Epithelial cell of esophagus (primary cell): ENCODE measurements at regions not wholly inside any gene's neighbourhood (a gene's known extent, or its start where the extent isn't known, plus 50 kb on each side); places are given as distances from the start of the nearest gene placed in this dataset.
A peak's percentile ranks its signal among the peaks of the same experiment; 100 is the strongest.

ENCODE experiments used
- DNase-seq: peaks from one replicate; pipeline ENCODE4 v3.0.0; 2010; ENCODE audit warnings: low read depth
- H3K4me3 ChIP-seq: 2 replicates; pipeline ENCODE4 v1.5.1; 2011; ENCODE audit warnings: mild to moderate bottlenecking, low read length, control low read depth
- CTCF ChIP-seq: IDR thresholded peaks from 2 replicates; pipeline ENCODE4 v1.5.1; 2011; ENCODE audit warnings: low read depth, mild to moderate bottlenecking, low read length, control low read depth, inconsistent platforms; ENCODE audit not compliant: insufficient read depth; ENCODE audit errors: missing control alignments

GRCh38 chr7:22569586-22570321 is 69.8 kb upstream of the STEAP1B start:
- H3K4me3 ChIP-seq = no peak overlapping the region
- DNase-seq = peak; percentile 77
- no peak for TF ChIP-seq CTCF

DNA sequence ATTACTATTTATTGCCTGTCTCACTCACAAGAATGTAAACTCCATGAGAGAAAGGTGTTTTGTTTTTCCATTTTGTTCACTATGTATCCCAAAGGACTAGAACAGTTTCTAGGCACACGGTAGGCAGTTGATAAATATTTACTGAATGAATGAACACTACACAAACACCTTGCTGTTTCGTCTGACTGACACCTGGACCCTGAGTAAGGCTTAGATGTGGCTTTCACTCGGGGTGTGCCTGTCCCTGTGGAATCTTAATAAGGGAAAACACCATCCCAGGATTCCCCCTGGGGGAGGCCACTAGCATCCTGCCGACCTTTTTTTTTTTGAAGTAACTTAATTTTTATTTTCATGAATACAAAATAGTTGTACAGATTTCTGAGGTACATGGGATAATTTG is 66.6 kb upstream of the STEAP1B start:
- DNase-seq = no peak
- TF ChIP-seq CTCF = no peak

DNA sequence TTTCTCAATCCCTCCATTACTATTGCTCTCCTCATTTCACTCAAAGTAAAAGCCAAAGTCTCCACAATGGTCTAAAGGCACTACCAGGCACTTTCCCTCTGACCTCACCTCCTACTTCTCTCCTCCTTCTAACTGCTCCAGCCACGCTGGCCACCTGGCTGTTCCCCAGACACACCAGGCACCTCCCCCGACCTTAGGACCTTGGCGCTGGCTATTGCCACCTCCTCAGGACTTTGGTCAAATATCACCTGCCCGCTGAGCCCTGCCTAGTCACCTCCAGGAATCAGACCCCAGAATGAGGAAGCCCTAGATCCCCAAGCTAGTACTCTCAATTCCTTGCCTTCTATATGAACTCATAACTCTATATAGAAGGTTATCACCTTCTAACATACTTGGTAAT is 66.2 kb upstream of the STEAP1B start:
- no peak for DNase-seq
- TF ChIP-seq CTCF = no peak
- no peak overlapping the region for H3K4me3 ChIP-seq

More for the DNA sequence above, 66.6 kb upstream of the STEAP1B start:
- no peak overlapping the region for H3K4me3 ChIP-seq

GRCh38 chr7:22565315-22565811 is 65.4 kb upstream of the STEAP1B start:
- no peak overlapping the region for H3K4me3 ChIP-seq
- TF ChIP-seq CTCF = no peak
- peak; percentile 89 for DNase-seq

- TF ChIP-seq CTCF = no peak
- H3K4me3 ChIP-seq = no peak overlapping the region
- peak; percentile 77 for DNase-seq
Measured at GRCh38 chr7:22564511-22565045, 64.6 kb upstream of the STEAP1B start.

DNA sequence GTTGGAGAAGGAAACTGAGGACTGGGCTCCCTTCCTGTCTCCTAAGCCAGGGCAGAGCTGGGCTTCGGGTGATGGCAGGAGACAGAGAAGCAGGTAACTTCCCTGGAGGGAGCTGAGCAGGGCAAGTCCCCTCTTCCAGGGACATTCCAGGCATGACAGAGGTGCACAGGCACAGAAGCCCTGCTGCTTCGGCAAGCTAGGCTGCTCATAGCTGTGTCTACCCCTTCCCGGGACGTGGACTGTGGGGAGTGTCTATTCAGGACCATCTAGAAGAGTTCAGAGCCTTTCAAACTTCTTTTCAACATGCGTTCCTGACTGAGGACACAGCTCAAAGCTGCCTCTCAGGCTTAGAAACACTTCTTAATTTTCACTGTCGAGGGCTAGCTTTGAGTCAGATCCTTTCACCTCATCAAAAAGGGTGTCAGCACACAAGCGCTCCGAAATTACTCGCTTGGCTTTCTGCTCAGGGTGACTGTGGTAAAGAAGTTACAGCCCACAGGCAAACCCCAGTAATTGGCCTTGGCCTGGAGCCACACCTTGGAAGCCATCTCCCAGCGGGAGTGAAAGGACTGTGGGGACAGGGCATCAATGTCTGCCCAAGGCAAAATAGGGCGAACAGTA is 63.7 kb upstream of the STEAP1B start:
- no peak for DNase-seq
- no peak overlapping the region for H3K4me3 ChIP-seq
- no peak for TF ChIP-seq CTCF
